KMS-11 (cell line): ENCODE measurements at regions not wholly inside any gene's neighbourhood (a gene's known extent, or its start where the extent isn't known, plus 50 kb on each side); places are given as distances from the start of the nearest gene placed in this dataset.

ENCODE experiments used
- H2AFZ ChIP-seq: fragments of 200-600 bp; sonication (generic); 2 replicates; pipeline ENCODE4 v1.6.1; 2016; ENCODE audit warnings: antibody characterized with exemption, mixed run types, low read depth
- H3K27ac ChIP-seq: fragments of 200-600 bp; sonication (generic); 2 replicates; pipeline ENCODE4 v1.6.1; 2016; ENCODE audit warnings: mild to moderate bottlenecking, mixed run types
- H3K27me3 ChIP-seq: fragments of 200-600 bp; sonication (generic); 2 replicates; pipeline ENCODE4 v1.6.1; 2017; ENCODE audit warnings: mild to moderate bottlenecking, low read depth, mixed run types, moderate library complexity; ENCODE audit not compliant: insufficient read depth
- H3K36me3 ChIP-seq: fragments of 200-600 bp; sonication (generic); 2 replicates; pipeline ENCODE4 v1.6.1; 2017; ENCODE audit warnings: mild to moderate bottlenecking, mixed run types; ENCODE audit not compliant: insufficient read depth
- H3K4me1 ChIP-seq: fragments of 200-600 bp; sonication (generic); 2 replicates; pipeline ENCODE4 v1.6.1; 2016; ENCODE audit warnings: mild to moderate bottlenecking, low read depth, mixed run types; ENCODE audit not compliant: poor library complexity, severe bottlenecking
- H3K4me2 ChIP-seq: fragments of 200-600 bp; sonication (generic); 2 replicates; pipeline ENCODE4 v1.7.0; 2016; ENCODE audit warnings: mild to moderate bottlenecking, mixed run types
- H3K4me3 ChIP-seq: fragments of 200-600 bp; sonication (generic); IDR thresholded peaks from 2 replicates; pipeline ENCODE4 v1.6.1; 2017; ENCODE audit warnings: low read depth, low read length, mixed read lengths; ENCODE audit not compliant: insufficient read depth
- H3K79me2 ChIP-seq: fragments of 200-600 bp; sonication (generic); 2 replicates; pipeline ENCODE4 v1.6.1; 2016; ENCODE audit warnings: low read depth, mixed run types; ENCODE audit not compliant: insufficient read depth
- H3K9ac ChIP-seq: fragments of 200-600 bp; sonication (generic); 2 replicates; pipeline ENCODE4 v1.6.1; 2016; ENCODE audit warnings: mild to moderate bottlenecking, mixed run types
- H4K20me1 ChIP-seq: fragments of 200-600 bp; sonication (generic); 2 replicates; pipeline ENCODE4 v1.6.1; 2016; ENCODE audit warnings: mild to moderate bottlenecking, mixed run types; ENCODE audit not compliant: insufficient read depth
- CTCF ChIP-seq: fragments of 200-600 bp; sonication (generic); conservative IDR thresholded peaks from 2 replicates; pipeline ENCODE4 v1.6.1; 2017; ENCODE audit warnings: low read depth, mild to moderate bottlenecking, antibody characterized with exemption, low read length, moderate library complexity, mixed read lengths

DNA sequence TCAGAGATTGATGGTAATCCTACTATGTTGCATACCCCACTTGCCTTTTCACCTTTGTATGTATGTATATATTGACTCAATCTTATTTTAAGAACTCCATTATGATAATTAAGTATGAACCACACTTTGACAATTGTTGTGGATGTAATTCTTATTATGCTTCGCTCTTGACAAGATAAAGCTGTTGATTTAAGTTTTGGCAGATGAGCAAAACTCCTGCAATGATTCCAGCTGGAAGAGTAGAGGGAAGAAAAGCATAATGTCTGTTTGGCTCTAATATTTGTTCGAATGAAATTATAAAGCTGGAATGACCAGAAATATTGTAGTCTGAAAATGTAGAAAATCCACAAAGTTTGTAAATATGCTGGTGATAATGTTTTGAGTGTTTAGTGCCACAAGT, 83.8 kb upstream of the AKR1E2 start:
- no peak overlapping the region for H3K4me2 ChIP-seq
- H2AFZ ChIP-seq: no peak overlapping the region
- no peak for TF ChIP-seq CTCF
- no peaks in the 10 kb centered on the region for H4K20me1 ChIP-seq
- H3K9ac ChIP-seq: no peak overlapping the region
- no peak overlapping the region for H3K4me3 ChIP-seq
- no peaks in the 10 kb centered on the region for H3K79me2 ChIP-seq
- no peaks in the 10 kb centered on the region for H3K27me3 ChIP-seq
- no peak overlapping the region for H3K27ac ChIP-seq
- H3K4me1 ChIP-seq: no peaks in the 10 kb centered on the region
- H3K36me3 ChIP-seq: no peaks in the 10 kb centered on the region

GRCh38 chr10:4740471-4740870, 85.5 kb upstream of the AKR1E2 start:
- Histone ChIP-seq H3K27ac (no peak overlapping the region), H3K9ac (no peak overlapping the region), H4K20me1 (no peaks in the 10 kb centered on the region), H3K36me3 (no peaks in the 10 kb centered on the region), H3K4me1 (no peaks in the 10 kb centered on the region), H3K4me2 (no peak overlapping the region), H3K79me2 (no peaks in the 10 kb centered on the region), H2AFZ (no peak overlapping the region), H3K27me3 (no peaks in the 10 kb centered on the region), H3K4me3 (no peak overlapping the region)
- TF ChIP-seq CTCF: no peak

GRCh38 chr10:4736608-4737007, 89.4 kb upstream of the AKR1E2 start:
- H3K4me2 ChIP-seq: no peak overlapping the region

DNA sequence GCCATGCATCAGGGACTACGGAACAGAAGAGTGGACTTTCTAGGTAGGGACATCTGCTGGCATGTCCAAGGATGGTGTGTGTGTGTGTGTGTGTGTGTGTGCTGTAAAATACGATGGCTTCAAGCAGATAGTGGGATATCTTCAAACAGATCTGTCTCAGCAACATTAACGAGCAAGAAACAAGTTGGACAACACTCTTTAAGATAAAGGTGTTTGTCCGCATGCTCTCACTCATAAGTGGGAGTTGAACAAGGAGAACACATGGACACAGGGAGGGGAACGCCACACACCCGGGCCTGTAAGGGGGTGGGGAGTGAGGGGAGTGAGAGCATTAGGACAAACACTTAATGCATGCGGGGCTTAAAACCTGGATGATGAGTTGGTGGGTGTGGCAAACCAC, 89.8 kb upstream of the AKR1E2 start:
- H3K4me3 ChIP-seq: no peak overlapping the region
- H3K27ac ChIP-seq: no peak overlapping the region
- H3K4me2 ChIP-seq: no peak overlapping the region
- no peak overlapping the region for H2AFZ ChIP-seq
- H3K9ac ChIP-seq: no peak overlapping the region
- H4K20me1 ChIP-seq: no peaks in the 10 kb centered on the region
- H3K36me3 ChIP-seq: no peaks in the 10 kb centered on the region
- no peak for TF ChIP-seq CTCF
- no peaks in the 10 kb centered on the region for H3K4me1 ChIP-seq
- no peaks in the 10 kb centered on the region for H3K27me3 ChIP-seq
- H3K79me2 ChIP-seq: no peaks in the 10 kb centered on the region

More at GRCh38 chr10:4736608-4737007, 89.4 kb upstream of the AKR1E2 start:
- Histone ChIP-seq H3K4me3 (no peak overlapping the region), H3K79me2 (no peaks in the 10 kb centered on the region), H3K27ac (no peak overlapping the region), H4K20me1 (no peaks in the 10 kb centered on the region), H3K4me1 (no peaks in the 10 kb centered on the region), H3K9ac (no peak overlapping the region), H2AFZ (no peak overlapping the region), H3K36me3 (no peaks in the 10 kb centered on the region), H3K27me3 (no peaks in the 10 kb centered on the region)
- TF ChIP-seq CTCF: no peak

DNA sequence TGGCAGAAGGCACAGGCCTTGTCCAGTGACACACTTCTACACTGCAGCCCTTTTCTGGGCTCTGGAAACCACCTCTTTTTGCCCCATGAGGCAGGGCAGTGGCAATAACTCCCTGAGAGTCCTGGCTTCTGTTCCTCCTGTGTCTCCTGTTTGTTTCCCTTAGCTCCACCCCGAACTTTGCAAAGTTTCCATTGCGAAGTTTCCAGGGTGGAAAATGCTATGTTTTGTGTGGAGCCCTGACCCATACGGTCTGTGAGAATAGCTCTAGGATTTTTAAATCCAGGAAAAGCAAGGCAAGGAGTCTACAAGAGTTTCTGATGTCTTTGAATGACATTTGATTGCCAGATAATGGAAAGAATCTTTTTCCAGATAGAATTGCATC, 92.2 kb upstream of the AKR1E2 start:
- Histone ChIP-seq H2AFZ (no peak overlapping the region), H3K4me3 (no peak overlapping the region), H3K4me1 (no peaks in the 10 kb centered on the region), H3K9ac (no peak overlapping the region), H3K27ac (no peak overlapping the region), H3K36me3 (no peaks in the 10 kb centered on the region), H3K79me2 (no peaks in the 10 kb centered on the region), H3K27me3 (no peaks in the 10 kb centered on the region), H3K4me2 (no peak overlapping the region), H4K20me1 (no peaks in the 10 kb centered on the region)
- TF ChIP-seq CTCF: no peak
